Small intestine (tissue), 7 donors: ENCODE measurements at regions not wholly inside any gene's neighbourhood (a gene's known extent, or its start where the extent isn't known, plus 50 kb on each side); places are given as distances from the start of the nearest gene placed in this dataset.

ENCODE experiments used
- DNase-seq, 2 donors: peaks; one replicate each; pipeline versions ENCODE4 v3.0.0 to v3.0.0-alpha.2; 2013
- FAIRE-seq: peaks from 2 replicates; lab custom pipeline; 2012; peaks lifted over from hg19 to GRCh38; lab: Jason Lieb, UNC
- H3K27ac ChIP-seq, 3 donors: one replicate each; pipeline ENCODE4 v1.5.1; 2013; ENCODE audit warnings: low read length in 2 of 3, mild to moderate bottlenecking in 2 of 3, control low read depth in 1 of 3, inconsistent platforms in 1 of 3, low read depth in 1 of 3, moderate library complexity in 1 of 3
- H3K27me3 ChIP-seq, 3 donors: one replicate each; pipeline ENCODE4 v1.6.1; 2013; ENCODE audit warnings: low read length in 3 of 3, inconsistent platforms in 1 of 3; ENCODE audit not compliant: control insufficient read depth in 3 of 3, insufficient read depth in 3 of 3
- H3K36me3 ChIP-seq, 3 donors: one replicate each; pipeline ENCODE4 v1.6.1; 2013; ENCODE audit warnings: low read length in 3 of 3, inconsistent platforms in 1 of 3, low read depth in 1 of 3, mild to moderate bottlenecking in 1 of 3, moderate library complexity in 1 of 3; ENCODE audit not compliant: control insufficient read depth in 3 of 3, insufficient read depth in 2 of 3
- H3K4me1 ChIP-seq, 3 donors: one replicate each; pipeline ENCODE4 v1.6.1; 2013; ENCODE audit warnings: low read length in 2 of 3, inconsistent platforms in 1 of 3, low read depth in 1 of 3, mild to moderate bottlenecking in 1 of 3, moderate library complexity in 1 of 3; ENCODE audit not compliant: control insufficient read depth in 3 of 3, insufficient read depth in 2 of 3
- H3K4me3 ChIP-seq, 3 donors: one replicate each; pipeline ENCODE4 v1.5.1; 2013; ENCODE audit warnings: low read length in 3 of 3, control low read depth in 1 of 3, inconsistent platforms in 1 of 3, low read depth in 1 of 3, mild to moderate bottlenecking in 1 of 3, moderate library complexity in 1 of 3
- H3K9me3 ChIP-seq, 2 donors: one replicate each; pipeline ENCODE4 v1.6.1; 2013; ENCODE audit warnings: low read depth in 1 of 2, low read length in 1 of 2; ENCODE audit not compliant: control insufficient read depth in 2 of 2, insufficient read depth in 1 of 2
- WGBS, 3 donors: extraction: QIAGEN DNeasy Blood & Tissue Kit; methylation state at CpG; one replicate each; pipeline ENCODE4 v1.1.7; 2013; 5-methylcytosine and 5-hydroxymethylcytosine counted together
- donor health status: healthy with polysubstance abuse.
- donor health status: control.
- donor health status: control.
- donor health status: Bipolar disorder and iron deficiency.
- donor health status: healthy.

DNA sequence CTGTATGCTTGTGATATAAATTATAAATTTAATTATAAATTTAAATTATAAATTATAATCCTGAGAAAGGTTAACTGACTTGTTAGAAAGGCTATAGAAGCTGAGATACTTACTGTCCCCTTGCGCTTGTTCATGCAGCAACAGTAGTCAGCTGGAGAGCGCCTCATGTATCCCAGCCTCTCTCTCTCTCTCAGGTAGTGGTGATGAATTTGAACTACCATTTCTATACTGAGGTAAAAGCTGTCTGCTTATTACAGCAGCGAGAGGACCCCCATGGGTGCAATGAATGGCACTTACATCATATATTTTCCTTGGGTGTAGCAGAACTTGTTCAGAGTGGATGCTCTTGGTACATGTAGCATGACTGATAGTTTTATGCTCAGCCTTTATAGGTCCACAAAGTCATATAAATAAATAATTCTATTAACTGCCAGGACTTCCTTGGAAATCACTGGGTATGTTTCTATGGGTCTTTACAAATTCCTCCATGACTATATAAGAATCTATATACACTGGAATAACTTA lies 1308.7 kb downstream of the REEP3 start:
- Histone ChIP-seq H3K36me3 (no peaks in the 10 kb centered on the region), H3K27ac (no peak overlapping the region), H3K27me3 (no peaks in the 10 kb centered on the region), H3K9me3 (no peaks in the 10 kb centered on the region), H3K4me3 (no peak overlapping the region), H3K4me1 (no peaks in the 10 kb centered on the region)
- FAIRE-seq (no peak), DNase-seq (no peak)
- WGBS, 3 donors: 87 to 89% (median 89%) methylated on average over 3 of the region's 3 CpGs

GRCh38 chr10:64830869-64831268 lies 1309.7 kb downstream of the REEP3 start:
- FAIRE-seq (no peak), DNase-seq (no peak)
- Histone ChIP-seq H3K4me1 (no peaks in the 10 kb centered on the region), H3K4me3 (no peak overlapping the region), H3K36me3 (no peaks in the 10 kb centered on the region), H3K27me3 (no peaks in the 10 kb centered on the region), H3K9me3 (no peaks in the 10 kb centered on the region), H3K27ac (no peak overlapping the region)
- WGBS, 3 donors: 31 to 47% (median 40%) methylated on average over 2 of the region's 2 CpGs

DNA sequence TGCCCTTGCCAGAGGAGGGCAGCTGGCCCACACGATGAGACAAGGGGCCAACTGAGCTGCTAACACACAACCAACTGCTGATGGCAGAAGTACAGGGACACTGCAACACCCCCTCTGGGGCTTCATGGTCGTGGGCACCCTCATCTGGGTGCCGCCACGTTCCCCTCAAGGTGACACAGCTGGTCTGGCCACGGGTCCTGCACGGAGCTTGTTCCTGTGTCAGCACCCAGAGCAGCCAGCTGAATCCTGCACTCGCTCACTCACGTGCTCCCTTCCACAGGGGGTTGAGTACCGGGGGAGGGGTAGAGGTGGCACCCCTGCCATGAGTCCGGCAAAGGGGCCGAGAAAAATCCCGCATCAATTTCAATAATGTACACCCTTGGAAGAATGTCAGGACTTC lies 1319.1 kb downstream of the REEP3 start:
- no peaks in the 10 kb centered on the region for H3K36me3 ChIP-seq
- 82 to 87% (median 84%) methylated on average over 12 of the region's 12 CpGs for WGBS, 3 donors
- no peaks in the 10 kb centered on the region for H3K27me3 ChIP-seq
- FAIRE-seq (no peak), DNase-seq (no peak)
- no peak overlapping the region for H3K27ac ChIP-seq
- H3K9me3 ChIP-seq: peaks cover 0 to 2% of the 10 kb centered on the region in 2 donors
- no peaks in the 10 kb centered on the region for H3K4me1 ChIP-seq
- H3K4me3 ChIP-seq: no peak overlapping the region

DNA sequence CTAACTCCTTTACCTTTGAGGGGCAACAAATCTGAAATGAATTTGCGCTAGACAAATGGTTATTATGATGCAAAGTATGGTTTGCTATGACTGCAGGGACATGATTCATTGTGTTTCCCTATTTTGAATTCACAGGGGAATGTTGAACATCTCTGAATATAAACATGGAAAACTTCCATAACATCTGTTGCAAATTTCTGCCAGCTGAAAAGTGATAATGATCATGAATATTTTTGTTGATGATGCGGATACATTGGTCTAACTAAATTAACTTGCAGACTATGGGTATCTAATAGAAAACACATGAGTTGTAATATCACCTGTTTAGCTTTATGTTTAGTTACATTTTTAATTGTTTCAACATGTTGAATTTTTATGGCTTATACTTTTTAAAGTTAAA lies 1325.5 kb downstream of the REEP3 start:
- 72 to 86% (median 85%) methylated on average over 2 of the region's 2 CpGs for WGBS, 3 donors
- no peak for FAIRE-seq
- Histone ChIP-seq H3K27me3 (no peaks in the 10 kb centered on the region), H3K4me1 (no peaks in the 10 kb centered on the region), H3K27ac (no peak overlapping the region), H3K9me3 (no peaks in the 10 kb centered on the region), H3K36me3 (no peaks in the 10 kb centered on the region), H3K4me3 (no peak overlapping the region)
- no peak for DNase-seq

- no peaks in the 10 kb centered on the region for H3K9me3 ChIP-seq
- no peaks in the 10 kb centered on the region for H3K27me3 ChIP-seq
- WGBS, 3 donors: 47 to 58% (median 50%) methylated on average over 2 of the region's 2 CpGs
- DNase-seq (no peak), FAIRE-seq (no peak)
- no peaks in the 10 kb centered on the region for H3K4me1 ChIP-seq
- H3K4me3 ChIP-seq: no peak overlapping the region
- no peaks in the 10 kb centered on the region for H3K36me3 ChIP-seq
- H3K27ac ChIP-seq: no peak overlapping the region
Observed at GRCh38 chr10:64855941-64856340, 1334.7 kb downstream of the REEP3 start.

DNA sequence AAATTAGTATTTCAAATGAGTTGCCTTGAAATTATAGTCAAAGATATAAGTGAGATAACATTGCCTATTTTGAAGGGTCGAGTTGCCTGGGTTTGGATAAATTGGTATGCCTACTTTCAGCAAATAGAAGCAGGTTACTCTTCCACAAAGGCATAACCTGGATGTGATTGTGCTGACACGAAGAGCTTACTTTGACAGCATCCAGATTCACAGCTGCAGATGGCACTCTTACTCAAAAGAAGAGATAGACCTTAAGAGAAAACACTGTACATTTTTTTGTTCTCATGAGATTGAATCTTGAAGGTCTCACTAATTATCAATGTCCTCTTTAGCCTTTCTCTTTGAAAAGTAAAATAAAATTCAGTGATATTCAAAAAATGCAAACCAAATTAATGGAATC lies 1338.7 kb downstream of the REEP3 start:
- WGBS, 3 donors: 36 to 60% (median 46%) methylated on average over 2 of the region's 2 CpGs
- H3K36me3 ChIP-seq: no peaks in the 10 kb centered on the region
- H3K9me3 ChIP-seq: no peaks in the 10 kb centered on the region
- H3K4me3 ChIP-seq: no peak overlapping the region
- FAIRE-seq (no peak), DNase-seq (no peak)
- no peaks in the 10 kb centered on the region for H3K27me3 ChIP-seq
- H3K4me1 ChIP-seq: no peaks in the 10 kb centered on the region
- no peak overlapping the region for H3K27ac ChIP-seq

GRCh38 chr10:64863836-64864235 lies 1342.6 kb downstream of the REEP3 start:
- peaks cover 0 to 6% (median 0%) of the 10 kb centered on the region in 3 donors for H3K4me1 ChIP-seq
- no peak for FAIRE-seq
- no peaks in the 10 kb centered on the region for H3K36me3 ChIP-seq
- no peaks in the 10 kb centered on the region for H3K27me3 ChIP-seq
- DNase-seq: no peak
- no peak overlapping the region for H3K27ac ChIP-seq
- H3K4me3 ChIP-seq: no peak overlapping the region
- H3K9me3 ChIP-seq: no peaks in the 10 kb centered on the region
- WGBS, 3 donors: 83 to 91% (median 85%) methylated on average over 1 of the region's 1 CpG

DNA sequence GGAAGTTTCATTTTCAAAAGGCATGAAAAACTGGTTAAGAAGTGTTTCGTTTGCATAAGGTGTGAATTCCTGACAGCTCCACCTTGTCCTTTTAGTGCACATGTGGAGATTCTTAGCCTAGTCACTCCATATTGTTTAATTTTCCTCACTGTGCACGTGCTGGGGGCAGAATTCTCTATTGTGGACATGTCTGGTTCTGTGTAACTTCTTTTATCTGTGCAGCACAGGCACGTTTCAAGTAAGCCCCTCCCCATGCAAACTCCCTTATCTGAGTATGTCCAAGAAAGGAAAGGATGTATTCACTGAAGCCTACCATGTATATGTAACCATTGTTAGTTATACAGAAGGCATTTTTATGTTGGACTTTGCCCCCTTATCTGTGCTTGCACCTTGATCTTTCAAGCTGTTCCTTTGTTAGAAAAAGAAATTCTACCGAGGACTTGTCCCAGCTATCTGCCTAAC lies 1346.3 kb downstream of the REEP3 start:
- Histone ChIP-seq H3K27ac (peak overlapping the region in 1 of 3 donors; percentile 15), H3K36me3 (no peaks in the 10 kb centered on the region), H3K27me3 (no peaks in the 10 kb centered on the region), H3K4me3 (no peak overlapping the region), H3K4me1 (peaks cover 0 to 6% (median 0%) of the 10 kb centered on the region in 3 donors), H3K9me3 (no peaks in the 10 kb centered on the region)
- no peak for FAIRE-seq
- WGBS, 3 donors: 4 to 26% (median 9%) methylated on average over 4 of the region's 4 CpGs
- DNase-seq: peak; percentile 50 to 65

DNA sequence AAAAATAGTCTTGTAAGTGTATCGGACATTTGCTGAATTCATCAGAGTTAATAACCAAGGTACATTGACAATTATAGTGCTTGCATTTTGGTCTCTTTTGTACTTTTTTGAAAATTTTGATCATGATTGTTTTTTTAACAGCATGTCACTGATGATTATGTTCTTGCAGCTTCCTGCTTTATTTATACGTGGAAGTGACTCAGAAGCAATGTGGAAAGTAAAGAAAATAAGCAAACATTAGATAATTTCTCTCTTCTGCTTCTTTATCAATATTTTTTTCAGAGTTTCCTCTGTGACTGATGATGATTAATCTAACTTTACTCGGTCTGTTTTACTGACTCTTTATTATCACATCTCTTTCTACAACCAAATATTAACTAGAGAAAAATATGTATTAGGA lies 1351.9 kb downstream of the REEP3 start:
- no peaks in the 10 kb centered on the region for H3K27me3 ChIP-seq
- no peak overlapping the region for H3K27ac ChIP-seq
- no peak overlapping the region for H3K4me3 ChIP-seq
- no peaks in the 10 kb centered on the region for H3K4me1 ChIP-seq
- FAIRE-seq (no peak), DNase-seq (no peak)
- no peaks in the 10 kb centered on the region for H3K36me3 ChIP-seq
- H3K9me3 ChIP-seq: no peaks in the 10 kb centered on the region
- 36 to 50% (median 40%) methylated on average over 3 of the region's 3 CpGs for WGBS, 3 donors
